Activated T-helper 2 cell treated with anti-CD3 and anti-CD28 coated beads, Interferon-gamma antibody, Interleukin-2, Interleukin-4, amounts not matched to agents 10 μg/mL and 5 μg/mL and 100 μg/mL, durations not matched to agents 14 hours and 24 hours and 36 hours (primary cell): ENCODE measurements at regions not wholly inside any gene's neighbourhood (a gene's known extent, or its start where the extent isn't known, plus 50 kb on each side); places are given as distances from the start of the nearest gene placed in this dataset.

ENCODE experiments used
- DNase-seq: peaks from one replicate; pipeline ENCODE4 v3.0.0; 2021; ENCODE audit warnings: low spot score
- H3K27ac Mint-ChIP-seq: one replicate; pipeline ENCODE4 v1.8.0; 2021; ENCODE audit warnings: mixed read lengths
- H3K27me3 Mint-ChIP-seq: one replicate; pipeline ENCODE4 v1.8.0; 2021; ENCODE audit warnings: low read depth, mixed read lengths
- H3K36me3 Mint-ChIP-seq: one replicate; pipeline ENCODE4 v1.8.0; 2021; ENCODE audit warnings: low read depth, mixed read lengths
- H3K4me1 Mint-ChIP-seq: one replicate; pipeline ENCODE4 v1.8.0; 2021; ENCODE audit warnings: low read depth, mixed read lengths
- H3K4me3 Mint-ChIP-seq: one replicate; pipeline ENCODE4 v1.8.0; 2021; ENCODE audit warnings: low read depth, mild to moderate bottlenecking, moderate library complexity, mixed read lengths
- H3K9me3 Mint-ChIP-seq: one replicate; pipeline ENCODE4 v1.8.0; 2021; ENCODE audit warnings: mixed read lengths
- intact Hi-C: fragments of 100-400 bp; cut with micrococcal nuclease; formaldehyde crosslinking; loops from one replicate; pipeline ENCODE4 v1.15.1; 2023

GRCh38 chr13:61148211-61148610 lies 267.4 kb downstream of the PCDH20 start:
- intact Hi-C loops: no loop called here
- Mint-ChIP-seq H3K27ac (no peak overlapping the region), H3K4me3 (no peak overlapping the region), H3K9me3 (peaks cover 23% of the 10 kb centered on the region), H3K36me3 (no peaks in the 10 kb centered on the region), H3K27me3 (no peaks in the 10 kb centered on the region), H3K4me1 (no peaks in the 10 kb centered on the region)
- no peak for DNase-seq

DNA sequence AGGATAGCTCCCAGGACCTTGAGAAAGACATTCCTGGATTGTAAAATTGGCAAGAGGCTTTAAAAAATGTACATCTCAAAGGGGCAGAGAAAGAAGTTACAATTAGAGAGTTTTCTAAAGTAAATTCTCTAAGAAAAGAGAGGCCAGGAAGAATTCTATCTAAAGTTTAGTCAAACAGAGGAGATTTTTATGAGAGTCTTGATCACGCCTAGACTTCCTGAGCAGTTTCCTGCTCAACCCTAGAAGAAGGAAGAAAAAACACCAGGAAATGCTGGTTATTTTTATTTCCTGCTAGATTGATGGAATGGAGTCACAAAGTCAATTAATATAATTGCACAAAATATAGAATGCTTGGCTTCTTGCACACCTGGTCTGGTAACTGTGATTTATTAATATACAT lies 269.1 kb downstream of the PCDH20 start:
- no peak overlapping the region for H3K4me3 Mint-ChIP-seq
- peaks cover 28% of the 10 kb centered on the region for H3K9me3 Mint-ChIP-seq
- H3K4me1 Mint-ChIP-seq: no peaks in the 10 kb centered on the region
- intact Hi-C loops: no loop called here
- H3K27ac Mint-ChIP-seq: no peak overlapping the region
- no peaks in the 10 kb centered on the region for H3K36me3 Mint-ChIP-seq
- DNase-seq: no peak
- no peaks in the 10 kb centered on the region for H3K27me3 Mint-ChIP-seq

DNA sequence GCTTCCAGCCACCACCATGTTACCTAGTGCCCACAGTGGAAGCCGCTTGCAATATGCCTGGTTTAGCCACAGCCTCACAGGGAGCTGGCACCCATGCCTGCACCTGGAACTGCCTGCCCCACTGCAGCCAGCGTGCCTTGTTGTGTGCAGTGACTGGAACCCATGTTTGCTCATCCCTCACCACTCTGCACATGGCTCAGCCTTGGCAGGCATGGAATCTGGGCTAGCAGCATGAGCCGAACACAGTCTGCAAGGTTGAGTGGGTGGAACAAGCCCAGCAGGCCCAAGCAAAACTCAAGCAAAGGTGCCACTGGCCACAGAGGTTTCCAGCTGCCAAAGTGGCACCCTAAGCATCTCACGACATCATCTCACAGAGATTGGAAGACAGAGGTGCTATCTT lies 269.5 kb downstream of the PCDH20 start:
- H3K4me3 Mint-ChIP-seq: no peak overlapping the region
- no peaks in the 10 kb centered on the region for H3K27me3 Mint-ChIP-seq
- intact Hi-C loops: no loop called here

DNA sequence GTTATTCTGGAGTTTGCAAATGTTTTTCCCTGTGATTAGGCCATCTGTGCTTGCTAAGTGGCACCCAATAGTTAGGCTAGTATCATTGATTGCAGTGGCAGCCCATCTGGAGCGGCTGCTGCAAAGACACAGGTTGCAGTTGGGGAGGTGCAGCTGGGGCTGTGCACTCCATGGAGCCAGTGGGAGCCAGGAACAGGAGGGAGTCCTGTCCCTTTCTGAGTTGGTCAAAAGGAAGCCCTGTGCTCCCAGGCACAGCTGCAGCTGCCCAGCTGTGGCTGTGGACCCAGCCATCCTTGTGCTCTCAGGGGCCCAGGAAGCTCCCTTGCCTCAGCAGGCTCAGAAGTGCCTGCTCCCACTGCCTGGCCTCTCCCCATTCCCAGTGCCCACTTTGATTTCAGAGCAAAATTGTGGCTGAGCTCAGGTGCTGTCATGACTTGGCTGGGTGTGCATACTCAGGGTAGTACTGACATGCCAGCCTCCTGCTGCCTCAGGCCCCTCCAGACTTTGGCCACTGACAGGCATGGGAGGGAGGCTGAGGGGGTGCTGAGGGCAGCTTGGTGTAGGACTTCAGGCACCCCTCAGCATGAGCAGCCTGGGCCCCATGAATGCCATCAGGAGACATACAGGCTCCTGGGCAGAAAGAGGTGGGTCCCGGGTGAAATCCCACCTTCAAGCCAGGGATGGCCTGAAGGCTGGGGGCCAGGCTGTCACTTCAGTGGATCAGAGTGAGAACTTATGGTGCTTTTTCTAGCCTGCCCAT lies 270.6 kb downstream of the PCDH20 start:
- DNase-seq: no peak
- Mint-ChIP-seq H3K27ac (no peak overlapping the region), H3K36me3 (no peaks in the 10 kb centered on the region), H3K4me3 (no peak overlapping the region), H3K4me1 (no peaks in the 10 kb centered on the region), H3K27me3 (no peaks in the 10 kb centered on the region), H3K9me3 (peaks cover 31% of the 10 kb centered on the region)
- intact Hi-C loops: no loop called here

More for the DNA sequence above, 269.5 kb downstream of the PCDH20 start:
- no peak for DNase-seq
- no peak overlapping the region for H3K27ac Mint-ChIP-seq
- no peaks in the 10 kb centered on the region for H3K36me3 Mint-ChIP-seq
- no peaks in the 10 kb centered on the region for H3K4me1 Mint-ChIP-seq
- peaks cover 31% of the 10 kb centered on the region for H3K9me3 Mint-ChIP-seq

GRCh38 chr13:61144301-61144700 lies 271.3 kb downstream of the PCDH20 start:
- no peaks in the 10 kb centered on the region for H3K27me3 Mint-ChIP-seq
- peaks cover 34% of the 10 kb centered on the region for H3K9me3 Mint-ChIP-seq
- no peak overlapping the region for H3K27ac Mint-ChIP-seq
- intact Hi-C loops: no loop called here
- no peaks in the 10 kb centered on the region for H3K4me1 Mint-ChIP-seq
- no peak overlapping the region for H3K4me3 Mint-ChIP-seq
- no peaks in the 10 kb centered on the region for H3K36me3 Mint-ChIP-seq
- DNase-seq: no peak

GRCh38 chr13:61142506-61142905 lies 273.1 kb downstream of the PCDH20 start:
- no peak overlapping the region for H3K4me3 Mint-ChIP-seq
- intact Hi-C loops: no loop called here
- H3K9me3 Mint-ChIP-seq: peaks cover 29% of the 10 kb centered on the region
- no peak overlapping the region for H3K27ac Mint-ChIP-seq
- H3K36me3 Mint-ChIP-seq: no peaks in the 10 kb centered on the region
- DNase-seq: no peak
- H3K4me1 Mint-ChIP-seq: no peaks in the 10 kb centered on the region
- H3K27me3 Mint-ChIP-seq: no peaks in the 10 kb centered on the region

GRCh38 chr13:61138857-61139256 lies 276.8 kb downstream of the PCDH20 start:
- Mint-ChIP-seq H3K27ac (no peak overlapping the region), H3K36me3 (no peaks in the 10 kb centered on the region), H3K27me3 (no peaks in the 10 kb centered on the region), H3K4me1 (no peaks in the 10 kb centered on the region), H3K9me3 (peaks cover 37% of the 10 kb centered on the region), H3K4me3 (no peak overlapping the region)
- no peak for DNase-seq
- intact Hi-C loops: no loop called here

DNA sequence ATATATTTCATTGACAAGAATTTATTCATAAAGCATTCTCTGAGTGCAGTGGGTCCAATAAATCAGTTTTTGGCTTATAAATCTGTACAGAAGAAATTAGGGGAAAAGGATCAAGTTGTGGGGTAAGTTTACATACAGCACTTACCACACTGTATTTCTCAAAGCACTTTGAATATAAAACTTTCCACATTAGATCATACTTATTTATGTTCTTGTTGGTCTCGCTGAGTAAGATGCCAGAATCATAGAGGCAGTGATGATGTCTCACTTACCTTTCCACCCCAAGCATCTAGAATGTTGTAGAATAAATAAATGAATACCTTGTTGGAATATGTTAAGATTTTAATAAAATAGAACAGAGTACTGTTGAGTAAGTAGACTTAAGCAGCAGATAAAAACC lies 279.1 kb downstream of the PCDH20 start:
- Mint-ChIP-seq H3K27ac (no peak overlapping the region), H3K36me3 (no peaks in the 10 kb centered on the region), H3K9me3 (peaks cover 26% of the 10 kb centered on the region), H3K27me3 (no peaks in the 10 kb centered on the region), H3K4me1 (no peaks in the 10 kb centered on the region), H3K4me3 (no peak overlapping the region)
- DNase-seq: no peak
- intact Hi-C loops: no loop called here

DNA sequence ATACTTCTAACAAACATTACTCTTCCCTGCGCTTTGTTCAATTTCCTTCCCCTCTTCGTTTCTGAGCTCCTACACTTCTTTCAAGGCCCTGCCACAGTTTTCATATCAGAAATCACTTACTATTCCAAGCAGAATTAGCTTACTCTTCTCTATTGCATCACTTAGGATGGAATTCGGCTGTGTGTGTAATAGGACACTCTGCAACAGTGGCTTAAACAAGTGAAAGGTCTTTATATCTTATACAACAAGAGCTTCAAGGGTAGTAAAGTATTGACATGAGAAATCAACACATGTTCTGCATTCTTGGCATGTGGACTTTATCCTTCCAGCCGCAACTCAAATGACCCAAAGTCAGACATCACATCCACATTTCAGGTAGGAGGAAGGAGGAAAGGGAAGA lies 279.6 kb downstream of the PCDH20 start:
- Mint-ChIP-seq H3K9me3 (peaks cover 24% of the 10 kb centered on the region), H3K36me3 (no peaks in the 10 kb centered on the region), H3K4me3 (no peak overlapping the region), H3K4me1 (no peaks in the 10 kb centered on the region), H3K27me3 (no peaks in the 10 kb centered on the region), H3K27ac (no peak overlapping the region)
- no peak for DNase-seq
- intact Hi-C loops: no loop called here

DNA sequence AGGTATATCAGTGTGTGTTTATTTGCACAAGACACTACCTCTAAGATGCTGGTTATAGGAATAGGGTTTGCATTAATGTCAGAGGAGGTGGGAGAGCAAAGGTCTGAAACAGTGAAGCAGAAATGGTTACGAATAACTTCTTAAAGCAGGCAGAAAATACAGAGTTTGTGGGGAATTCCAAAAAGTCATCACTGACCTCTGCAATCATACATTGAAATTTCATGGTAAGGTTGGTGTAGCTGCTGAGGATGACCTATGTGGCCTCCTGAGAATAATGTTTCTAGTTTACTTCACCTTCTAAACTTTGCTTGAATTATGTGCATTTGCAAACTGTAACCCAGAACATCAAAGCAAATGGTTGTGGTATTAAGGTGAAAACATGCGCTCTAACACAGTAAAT lies 280.1 kb downstream of the PCDH20 start:
- no peak for DNase-seq
- Mint-ChIP-seq H3K4me1 (no peaks in the 10 kb centered on the region), H3K27ac (no peak overlapping the region), H3K36me3 (no peaks in the 10 kb centered on the region), H3K27me3 (no peaks in the 10 kb centered on the region), H3K9me3 (peaks cover 24% of the 10 kb centered on the region), H3K4me3 (no peak overlapping the region)
- intact Hi-C loops: no loop called here

- no peaks in the 10 kb centered on the region for H3K4me1 Mint-ChIP-seq
- peaks cover 3% of the 10 kb centered on the region for H3K9me3 Mint-ChIP-seq
- H3K36me3 Mint-ChIP-seq: no peaks in the 10 kb centered on the region
- intact Hi-C loops: no loop called here
- no peak overlapping the region for H3K27ac Mint-ChIP-seq
- DNase-seq: no peak
- no peaks in the 10 kb centered on the region for H3K27me3 Mint-ChIP-seq
- no peak overlapping the region for H3K4me3 Mint-ChIP-seq
Measured at GRCh38 chr13:61128850-61129645, 286.6 kb downstream of the PCDH20 start.

- H3K4me1 Mint-ChIP-seq: no peaks in the 10 kb centered on the region
- no peaks in the 10 kb centered on the region for H3K36me3 Mint-ChIP-seq
- H3K27me3 Mint-ChIP-seq: no peaks in the 10 kb centered on the region
- intact Hi-C loops: no loop called here
- H3K4me3 Mint-ChIP-seq: no peak overlapping the region
- peaks cover 12% of the 10 kb centered on the region for H3K9me3 Mint-ChIP-seq
- no peak overlapping the region for H3K27ac Mint-ChIP-seq
- no peak for DNase-seq
Measured at GRCh38 chr13:61123538-61124289, 291.9 kb downstream of the PCDH20 start.

- DNase-seq: no peak
- no peak overlapping the region for H3K27ac Mint-ChIP-seq
- H3K4me3 Mint-ChIP-seq: no peak overlapping the region
- no peaks in the 10 kb centered on the region for H3K27me3 Mint-ChIP-seq
- intact Hi-C loops: no loop called here
- H3K4me1 Mint-ChIP-seq: no peaks in the 10 kb centered on the region
- no peaks in the 10 kb centered on the region for H3K36me3 Mint-ChIP-seq
- peaks cover 27% of the 10 kb centered on the region for H3K9me3 Mint-ChIP-seq
Measured at GRCh38 chr13:61113140-61113658, 302.4 kb downstream of the PCDH20 start.
